RWPE2 (cell line): ENCODE measurements at regions not wholly inside any gene's neighbourhood (a gene's known extent, or its start where the extent isn't known, plus 50 kb on each side); places are given as distances from the start of the nearest gene placed in this dataset.

Source experiments
- ATAC-seq: fragments of 200-7000 bp; cut with Tn5 transposase; 3 replicates; pipeline ENCODE4 v1.9.1; 2021; ENCODE audit warnings: low read depth
- DNase-seq: peaks from one replicate; pipeline ENCODE4 v3.0.0-alpha.2; 2020; ENCODE audit warnings: low spot score
- H3K27ac ChIP-seq: fragments of 450-650 bp; 2 replicates; pipeline ENCODE4 v1.5.1; 2017; ENCODE audit warnings: mild to moderate bottlenecking; ENCODE audit not compliant: poor library complexity, severe bottlenecking
- H3K27me3 ChIP-seq: fragments of 250-450 bp; sonication (Bioruptor Pico); 2 replicates; pipeline ENCODE4 v1.5.1; 2021; ENCODE audit warnings: mild to moderate bottlenecking, moderate library complexity; ENCODE audit not compliant: insufficient read depth, poor library complexity, severe bottlenecking
- H3K36me3 ChIP-seq: fragments of 250-450 bp; sonication (Bioruptor Pico); 2 replicates; pipeline ENCODE4 v1.5.1; 2020; ENCODE audit warnings: low read depth, mild to moderate bottlenecking, moderate library complexity
- H3K4me1 ChIP-seq: fragments of 250-450 bp; sonication (Bioruptor Pico); 2 replicates; pipeline ENCODE4 v1.5.1; 2021; ENCODE audit warnings: mild to moderate bottlenecking, moderate library complexity; ENCODE audit not compliant: insufficient read depth, poor library complexity, severe bottlenecking
- H3K4me3 ChIP-seq: fragments of 250-450 bp; sonication (Bioruptor Pico); 2 replicates; pipeline ENCODE4 v1.5.1; 2021; ENCODE audit warnings: mild to moderate bottlenecking, moderate library complexity; ENCODE audit not compliant: severe bottlenecking
- H3K9me3 ChIP-seq: fragments of 250-450 bp; sonication (Bioruptor Pico); 2 replicates; pipeline ENCODE4 v1.5.1; 2021; ENCODE audit warnings: mild to moderate bottlenecking, moderate library complexity; ENCODE audit not compliant: severe bottlenecking
- TF ChIP-seq, protein P1 (sequence below): fragments of 450-650 bp; IDR thresholded peaks from one replicate; pipeline ENCODE4 v1.5.1; 2017; ENCODE audit warnings: mild to moderate bottlenecking, moderate library complexity; ENCODE audit not compliant: poor library complexity, severe bottlenecking

DNA sequence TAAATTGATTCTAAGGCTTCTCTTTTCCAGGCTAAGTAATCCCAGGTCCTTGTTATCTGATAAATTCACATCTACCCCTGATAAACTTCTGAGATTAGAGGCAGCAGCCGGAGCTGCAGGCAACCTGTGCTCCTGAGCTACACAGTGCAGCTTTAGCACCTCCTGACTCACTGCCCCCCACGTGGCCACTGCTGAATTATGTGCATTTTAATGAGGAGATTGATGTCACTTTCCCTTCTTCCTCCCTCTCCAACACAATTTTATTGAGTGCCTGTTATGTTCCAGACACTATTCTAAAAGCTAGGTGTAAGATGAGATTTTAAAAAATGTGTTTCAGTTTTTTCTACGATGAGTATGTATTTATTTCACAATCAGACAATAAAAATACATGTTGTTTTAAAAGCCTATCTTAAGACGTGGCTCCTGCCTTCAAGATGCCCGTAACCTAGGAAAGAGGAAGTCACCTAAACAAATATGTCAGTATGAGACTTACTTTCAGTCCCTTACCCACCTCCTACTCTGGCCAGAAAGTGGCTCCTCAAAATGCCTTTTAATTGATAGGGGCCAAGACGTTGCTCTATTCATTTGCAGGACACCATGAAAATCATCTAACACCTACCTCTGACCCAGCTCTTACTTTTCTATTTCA, 161.5 kb upstream of the PFN2 start:
- peak; percentile 45; the same call in 1 of the 3 replicates for ATAC-seq
- Histone ChIP-seq H3K27ac (no peak overlapping the region), H3K4me1 (no peaks in the 10 kb centered on the region), H3K36me3 (no peaks in the 10 kb centered on the region), H3K4me3 (no peak overlapping the region), H3K27me3 (no peaks in the 10 kb centered on the region), H3K9me3 (no peaks in the 10 kb centered on the region)
- DNase-seq, result no peak
- TF ChIP-seq, protein P1, sequence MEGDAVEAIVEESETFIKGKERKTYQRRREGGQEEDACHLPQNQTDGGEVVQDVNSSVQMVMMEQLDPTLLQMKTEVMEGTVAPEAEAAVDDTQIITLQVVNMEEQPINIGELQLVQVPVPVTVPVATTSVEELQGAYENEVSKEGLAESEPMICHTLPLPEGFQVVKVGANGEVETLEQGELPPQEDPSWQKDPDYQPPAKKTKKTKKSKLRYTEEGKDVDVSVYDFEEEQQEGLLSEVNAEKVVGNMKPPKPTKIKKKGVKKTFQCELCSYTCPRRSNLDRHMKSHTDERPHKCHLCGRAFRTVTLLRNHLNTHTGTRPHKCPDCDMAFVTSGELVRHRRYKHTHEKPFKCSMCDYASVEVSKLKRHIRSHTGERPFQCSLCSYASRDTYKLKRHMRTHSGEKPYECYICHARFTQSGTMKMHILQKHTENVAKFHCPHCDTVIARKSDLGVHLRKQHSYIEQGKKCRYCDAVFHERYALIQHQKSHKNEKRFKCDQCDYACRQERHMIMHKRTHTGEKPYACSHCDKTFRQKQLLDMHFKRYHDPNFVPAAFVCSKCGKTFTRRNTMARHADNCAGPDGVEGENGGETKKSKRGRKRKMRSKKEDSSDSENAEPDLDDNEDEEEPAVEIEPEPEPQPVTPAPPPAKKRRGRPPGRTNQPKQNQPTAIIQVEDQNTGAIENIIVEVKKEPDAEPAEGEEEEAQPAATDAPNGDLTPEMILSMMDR, result no peak

DNA sequence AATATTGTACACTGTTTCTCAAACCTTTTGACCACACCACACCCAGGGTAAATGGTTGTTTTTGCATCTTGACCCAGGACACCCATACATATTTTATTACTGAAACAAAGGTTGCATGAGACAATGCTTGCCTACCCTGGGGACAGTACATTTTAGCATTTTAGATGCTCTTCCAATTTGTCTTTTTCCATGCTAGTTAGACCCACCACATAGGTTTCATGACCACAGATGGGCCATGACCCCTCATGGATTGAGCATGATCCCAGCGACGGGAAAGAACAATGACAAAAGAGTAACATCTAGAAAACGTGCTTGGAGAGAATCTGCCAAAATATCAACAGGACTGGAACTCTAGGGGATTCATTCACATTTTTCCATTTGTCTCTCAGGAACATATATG, 161.0 kb upstream of the PFN2 start:
- Histone ChIP-seq H3K4me3 (no peak overlapping the region), H3K36me3 (no peaks in the 10 kb centered on the region), H3K27ac (no peak overlapping the region), H3K4me1 (no peaks in the 10 kb centered on the region), H3K9me3 (no peaks in the 10 kb centered on the region), H3K27me3 (no peaks in the 10 kb centered on the region)
- TF ChIP-seq, protein P1, result no peak
- DNase-seq, result no peak
- ATAC-seq, result no peak

DNA sequence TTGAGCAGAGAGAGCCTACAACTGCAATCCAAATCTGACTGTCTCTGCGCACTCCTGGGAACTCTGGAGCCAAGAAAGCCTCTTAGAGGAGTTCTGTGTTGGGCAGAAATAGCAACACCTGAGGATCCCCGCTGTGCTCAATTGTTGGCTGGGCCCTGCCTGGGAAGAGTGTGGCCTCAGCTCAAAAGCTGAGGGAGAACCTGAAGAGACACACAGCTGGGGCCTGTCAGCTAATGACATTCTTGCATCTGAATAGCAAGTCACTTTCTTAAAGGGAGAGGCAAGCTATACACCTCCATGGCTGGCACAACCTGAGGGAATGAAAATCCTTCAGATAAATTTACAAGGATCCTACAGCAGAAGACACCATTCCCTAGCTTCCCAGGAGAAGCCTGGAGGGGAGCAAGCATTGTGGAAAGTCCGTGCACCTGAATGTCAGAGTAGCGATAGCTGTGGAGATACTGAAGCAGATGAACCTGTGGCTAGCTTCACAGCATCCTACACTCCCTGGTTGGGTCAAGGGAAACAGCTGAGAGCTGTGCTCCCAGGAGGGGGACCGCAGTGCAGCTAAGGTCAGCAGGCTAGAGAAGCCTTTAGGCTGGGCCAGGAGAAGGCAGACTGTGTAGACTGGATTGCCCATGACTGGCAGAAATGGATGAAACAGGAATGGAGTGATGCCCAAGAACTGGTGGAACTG, 159.9 kb upstream of the PFN2 start:
- TF ChIP-seq, protein P1, result no peak
- Histone ChIP-seq H3K27ac (no peak overlapping the region), H3K36me3 (no peaks in the 10 kb centered on the region), H3K9me3 (no peaks in the 10 kb centered on the region), H3K4me1 (no peaks in the 10 kb centered on the region), H3K4me3 (no peak overlapping the region), H3K27me3 (no peaks in the 10 kb centered on the region)
- no peak for ATAC-seq
- DNase-seq, result no peak

DNA sequence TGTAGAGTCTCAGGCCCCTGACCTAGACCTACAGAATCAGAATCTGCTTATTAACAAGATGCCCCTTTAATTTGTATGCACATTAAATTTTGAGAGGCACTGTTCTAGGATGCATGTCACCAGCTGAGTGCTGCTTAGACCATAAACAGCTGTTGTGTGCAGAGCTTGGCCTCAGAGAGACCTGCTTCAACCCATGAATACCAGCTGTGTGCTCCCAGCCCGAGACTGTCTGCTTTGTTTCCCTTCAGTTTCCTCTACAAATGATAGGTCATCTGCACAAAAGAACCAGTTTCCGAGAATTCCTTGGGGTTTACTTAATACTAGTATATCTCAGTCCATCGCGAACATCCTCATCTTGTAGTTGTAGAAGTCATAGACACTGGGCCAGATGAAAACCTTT, 158.5 kb upstream of the PFN2 start:
- ATAC-seq (no peak), DNase-seq (no peak)
- TF ChIP-seq, protein P1, result no peak

DNA sequence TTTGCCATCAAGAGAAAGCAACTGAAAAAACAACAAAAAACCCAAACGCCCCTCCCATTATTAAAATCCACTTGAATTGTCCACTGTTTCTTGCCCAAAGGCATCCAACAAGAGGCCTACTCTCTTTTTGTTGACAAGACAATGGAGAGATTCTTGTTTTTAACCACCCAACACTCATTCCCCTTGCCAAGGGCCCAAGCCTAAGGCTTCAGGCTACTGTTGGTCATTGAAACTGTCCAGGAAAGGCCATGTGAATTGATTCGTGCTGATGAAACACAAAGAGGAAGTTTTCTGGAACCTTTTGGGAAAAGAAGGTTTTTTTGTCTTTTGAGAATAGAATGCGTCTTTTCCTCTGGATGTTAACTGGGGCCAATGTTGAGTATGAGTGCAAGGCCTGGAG, 157.4 kb upstream of the PFN2 start:
- TF ChIP-seq, protein P1, result no peak
- H3K9me3 ChIP-seq, result no peaks in the 10 kb centered on the region
- ATAC-seq, result no peak
- H3K4me1 ChIP-seq, result no peaks in the 10 kb centered on the region
- no peak overlapping the region for H3K27ac ChIP-seq
- DNase-seq, result no peak
- H3K36me3 ChIP-seq, result no peaks in the 10 kb centered on the region
- H3K27me3 ChIP-seq, result no peaks in the 10 kb centered on the region
- H3K4me3 ChIP-seq, result no peak overlapping the region

More for the DNA sequence above, 158.5 kb upstream of the PFN2 start:
- Histone ChIP-seq H3K9me3 (no peaks in the 10 kb centered on the region), H3K36me3 (no peaks in the 10 kb centered on the region), H3K4me3 (no peak overlapping the region), H3K4me1 (no peaks in the 10 kb centered on the region), H3K27me3 (no peaks in the 10 kb centered on the region), H3K27ac (no peak overlapping the region)
